ENCODE measurements at regions not wholly inside any gene's neighbourhood (a gene's known extent, or its start where the extent isn't known, plus 50 kb on each side); places are given as distances from the start of the nearest gene placed in this dataset.

DNA sequence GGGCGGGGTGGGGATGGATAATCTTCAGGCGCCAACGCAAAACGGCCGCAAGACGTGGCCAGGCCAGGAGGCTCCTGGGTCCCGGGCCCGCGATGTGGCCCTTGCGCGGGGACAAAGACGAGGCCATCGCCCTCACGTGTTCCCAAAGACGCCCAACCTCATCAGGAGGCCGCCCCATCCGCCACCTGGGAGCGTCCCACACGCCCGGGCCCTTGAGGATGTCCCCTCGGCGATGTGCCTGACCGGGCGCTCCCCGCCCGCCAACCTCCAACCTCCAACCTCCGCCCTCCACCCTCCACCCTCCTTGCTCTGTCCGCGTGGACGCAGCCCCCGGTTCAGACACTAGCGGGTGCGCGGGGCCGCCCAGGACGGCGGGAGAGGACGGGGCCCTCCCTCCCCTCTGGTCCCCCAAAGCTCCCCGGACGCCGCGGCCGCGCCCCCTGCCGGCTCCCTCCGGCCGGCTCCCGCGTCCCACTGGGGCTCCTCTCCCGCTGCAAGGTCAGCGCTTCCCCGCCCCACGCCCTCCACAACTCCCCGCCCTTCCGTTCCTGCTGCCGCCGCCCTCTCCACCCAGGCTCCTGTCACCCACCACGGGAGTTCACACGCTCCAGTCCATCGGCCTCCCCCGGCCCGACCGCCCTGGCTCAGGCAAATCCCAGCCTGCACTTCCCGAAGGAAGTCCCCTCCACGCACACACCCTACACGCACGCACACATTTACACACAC is 250.8 kb upstream of the RPL38 start (continued):
- TF ChIP-seq, protein P1, sequence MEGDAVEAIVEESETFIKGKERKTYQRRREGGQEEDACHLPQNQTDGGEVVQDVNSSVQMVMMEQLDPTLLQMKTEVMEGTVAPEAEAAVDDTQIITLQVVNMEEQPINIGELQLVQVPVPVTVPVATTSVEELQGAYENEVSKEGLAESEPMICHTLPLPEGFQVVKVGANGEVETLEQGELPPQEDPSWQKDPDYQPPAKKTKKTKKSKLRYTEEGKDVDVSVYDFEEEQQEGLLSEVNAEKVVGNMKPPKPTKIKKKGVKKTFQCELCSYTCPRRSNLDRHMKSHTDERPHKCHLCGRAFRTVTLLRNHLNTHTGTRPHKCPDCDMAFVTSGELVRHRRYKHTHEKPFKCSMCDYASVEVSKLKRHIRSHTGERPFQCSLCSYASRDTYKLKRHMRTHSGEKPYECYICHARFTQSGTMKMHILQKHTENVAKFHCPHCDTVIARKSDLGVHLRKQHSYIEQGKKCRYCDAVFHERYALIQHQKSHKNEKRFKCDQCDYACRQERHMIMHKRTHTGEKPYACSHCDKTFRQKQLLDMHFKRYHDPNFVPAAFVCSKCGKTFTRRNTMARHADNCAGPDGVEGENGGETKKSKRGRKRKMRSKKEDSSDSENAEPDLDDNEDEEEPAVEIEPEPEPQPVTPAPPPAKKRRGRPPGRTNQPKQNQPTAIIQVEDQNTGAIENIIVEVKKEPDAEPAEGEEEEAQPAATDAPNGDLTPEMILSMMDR (CRISPR knock-in tag; IDR thresholded peaks at IDR 0.05) = peak; percentile 63
- no peak for TF ChIP-seq ARNT2 (CRISPR knock-in tag; IDR thresholded peaks at IDR 0.05; ENCODE audit: low read depth)
- TF ChIP-seq, protein P2, sequence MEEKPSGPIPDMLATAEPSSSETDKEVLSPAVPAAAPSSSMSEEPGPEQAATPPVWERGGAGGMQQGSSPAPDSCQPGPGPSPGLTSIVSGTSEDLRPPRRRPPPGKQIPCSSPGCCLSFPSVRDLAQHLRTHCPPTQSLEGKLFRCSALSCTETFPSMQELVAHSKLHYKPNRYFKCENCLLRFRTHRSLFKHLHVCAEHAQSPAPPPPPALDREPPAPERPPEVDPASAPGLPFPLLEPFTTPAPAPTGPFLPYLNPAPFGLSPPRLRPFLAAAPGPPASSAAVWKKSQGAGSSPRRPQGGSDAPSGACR (CRISPR knock-in tag; IDR thresholded peaks at IDR 0.05) = no peak
- TF ChIP-seq, protein P3, sequence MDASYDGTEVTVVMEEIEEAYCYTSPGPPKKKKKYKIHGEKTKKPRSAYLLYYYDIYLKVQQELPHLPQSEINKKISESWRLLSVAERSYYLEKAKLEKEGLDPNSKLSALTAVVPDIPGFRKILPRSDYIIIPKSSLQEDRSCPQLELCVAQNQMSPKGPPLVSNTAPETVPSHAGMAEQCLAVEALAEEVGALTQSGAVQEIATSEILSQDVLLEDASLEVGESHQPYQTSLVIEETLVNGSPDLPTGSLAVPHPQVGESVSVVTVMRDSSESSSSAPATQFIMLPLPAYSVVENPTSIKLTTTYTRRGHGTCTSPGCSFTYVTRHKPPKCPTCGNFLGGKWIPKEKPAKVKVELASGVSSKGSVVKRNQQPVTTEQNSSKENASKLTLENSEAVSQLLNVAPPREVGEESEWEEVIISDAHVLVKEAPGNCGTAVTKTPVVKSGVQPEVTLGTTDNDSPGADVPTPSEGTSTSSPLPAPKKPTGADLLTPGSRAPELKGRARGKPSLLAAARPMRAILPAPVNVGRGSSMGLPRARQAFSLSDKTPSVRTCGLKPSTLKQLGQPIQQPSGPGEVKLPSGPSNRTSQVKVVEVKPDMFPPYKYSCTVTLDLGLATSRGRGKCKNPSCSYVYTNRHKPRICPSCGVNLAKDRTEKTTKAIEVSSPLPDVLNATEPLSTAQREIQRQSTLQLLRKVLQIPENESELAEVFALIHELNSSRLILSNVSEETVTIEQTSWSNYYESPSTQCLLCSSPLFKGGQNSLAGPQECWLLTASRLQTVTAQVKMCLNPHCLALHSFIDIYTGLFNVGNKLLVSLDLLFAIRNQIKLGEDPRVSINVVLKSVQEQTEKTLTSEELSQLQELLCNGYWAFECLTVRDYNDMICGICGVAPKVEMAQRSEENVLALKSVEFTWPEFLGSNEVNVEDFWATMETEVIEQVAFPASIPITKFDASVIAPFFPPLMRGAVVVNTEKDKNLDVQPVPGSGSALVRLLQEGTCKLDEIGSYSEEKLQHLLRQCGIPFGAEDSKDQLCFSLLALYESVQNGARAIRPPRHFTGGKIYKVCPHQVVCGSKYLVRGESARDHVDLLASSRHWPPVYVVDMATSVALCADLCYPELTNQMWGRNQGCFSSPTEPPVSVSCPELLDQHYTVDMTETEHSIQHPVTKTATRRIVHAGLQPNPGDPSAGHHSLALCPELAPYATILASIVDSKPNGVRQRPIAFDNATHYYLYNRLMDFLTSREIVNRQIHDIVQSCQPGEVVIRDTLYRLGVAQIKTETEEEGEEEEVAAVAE (CRISPR knock-in tag; IDR thresholded peaks at IDR 0.05; ENCODE audit: borderline replicate concordance) = no peak
- no peak for TF ChIP-seq CHD2 (IDR thresholded peaks at IDR 0.05; ENCODE audit: low read depth, low read length)
- peak; percentile 57 for TF ChIP-seq STAG1 (CRISPR knock-in tag; IDR thresholded peaks at IDR 0.05)
- TF ChIP-seq NCOR1 (IDR thresholded peaks at IDR 0.05; ENCODE audit: borderline replicate concordance, low read length) = no peak
- 0 out of 2 replicates have a peak, but pooled peaks have one; percentile 54 for TF ChIP-seq RAD21 (CRISPR knock-in tag; IDR thresholded peaks at IDR 0.05)
- peak; percentile 56; the same call in 1 of the 2 replicates for TF ChIP-seq GABPB1 (CRISPR knock-in tag; IDR thresholded peaks at IDR 0.05)
- TF ChIP-seq, protein P4, sequence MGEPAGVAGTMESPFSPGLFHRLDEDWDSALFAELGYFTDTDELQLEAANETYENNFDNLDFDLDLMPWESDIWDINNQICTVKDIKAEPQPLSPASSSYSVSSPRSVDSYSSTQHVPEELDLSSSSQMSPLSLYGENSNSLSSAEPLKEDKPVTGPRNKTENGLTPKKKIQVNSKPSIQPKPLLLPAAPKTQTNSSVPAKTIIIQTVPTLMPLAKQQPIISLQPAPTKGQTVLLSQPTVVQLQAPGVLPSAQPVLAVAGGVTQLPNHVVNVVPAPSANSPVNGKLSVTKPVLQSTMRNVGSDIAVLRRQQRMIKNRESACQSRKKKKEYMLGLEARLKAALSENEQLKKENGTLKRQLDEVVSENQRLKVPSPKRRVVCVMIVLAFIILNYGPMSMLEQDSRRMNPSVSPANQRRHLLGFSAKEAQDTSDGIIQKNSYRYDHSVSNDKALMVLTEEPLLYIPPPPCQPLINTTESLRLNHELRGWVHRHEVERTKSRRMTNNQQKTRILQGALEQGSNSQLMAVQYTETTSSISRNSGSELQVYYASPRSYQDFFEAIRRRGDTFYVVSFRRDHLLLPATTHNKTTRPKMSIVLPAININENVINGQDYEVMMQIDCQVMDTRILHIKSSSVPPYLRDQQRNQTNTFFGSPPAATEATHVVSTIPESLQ (CRISPR knock-in tag; conservative IDR thresholded peaks at IDR 0.05) = no peak
- TF ChIP-seq, protein P5, sequence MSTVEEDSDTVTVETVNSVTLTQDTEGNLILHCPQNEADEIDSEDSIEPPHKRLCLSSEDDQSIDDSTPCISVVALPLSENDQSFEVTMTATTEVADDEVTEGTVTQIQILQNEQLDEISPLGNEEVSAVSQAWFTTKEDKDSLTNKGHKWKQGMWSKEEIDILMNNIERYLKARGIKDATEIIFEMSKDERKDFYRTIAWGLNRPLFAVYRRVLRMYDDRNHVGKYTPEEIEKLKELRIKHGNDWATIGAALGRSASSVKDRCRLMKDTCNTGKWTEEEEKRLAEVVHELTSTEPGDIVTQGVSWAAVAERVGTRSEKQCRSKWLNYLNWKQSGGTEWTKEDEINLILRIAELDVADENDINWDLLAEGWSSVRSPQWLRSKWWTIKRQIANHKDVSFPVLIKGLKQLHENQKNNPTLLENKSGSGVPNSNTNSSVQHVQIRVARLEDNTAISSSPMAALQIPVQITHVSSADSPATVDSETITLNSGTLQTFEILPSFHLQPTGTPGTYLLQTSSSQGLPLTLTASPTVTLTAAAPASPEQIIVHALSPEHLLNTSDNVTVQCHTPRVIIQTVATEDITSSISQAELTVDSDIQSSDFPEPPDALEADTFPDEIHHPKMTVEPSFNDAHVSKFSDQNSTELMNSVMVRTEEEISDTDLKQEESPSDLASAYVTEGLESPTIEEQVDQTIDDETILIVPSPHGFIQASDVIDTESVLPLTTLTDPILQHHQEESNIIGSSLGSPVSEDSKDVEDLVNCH (CRISPR knock-in tag; IDR thresholded peaks at IDR 0.05) = no peak
- TF ChIP-seq ZFP36L1 (CRISPR knock-in tag; IDR thresholded peaks at IDR 0.05) = no peak
- TF ChIP-seq KDM2A (CRISPR knock-in tag; IDR thresholded peaks at IDR 0.05; ENCODE audit: borderline replicate concordance, low read depth) = peak; percentile 71; the same call in 1 of the 2 replicates

Measured in HepG2 (cell line).